ENCODE measurements at regions not wholly inside any gene's neighbourhood (a gene's known extent, or its start where the extent isn't known, plus 50 kb on each side); places are given as distances from the start of the nearest gene placed in this dataset.
"Not testable (repeated sequence)": the region's sequence is repeated elsewhere in the genome, so short reads cannot be mapped to it uniquely, and the experiment has no call there.

- no peak for DNase-seq (ENCODE audit: low read depth in 2 of 2)
These were observed 187.3 kb downstream of the KTN1 start for GRCh38 chr14:55767286-55767685.

GRCh38 chr14:55769877-55770276 is 189.9 kb downstream of the KTN1 start:
- no peak for DNase-seq (ENCODE audit: low read depth in 2 of 2)

GRCh38 chr14:55771242-55771981 is 191.4 kb downstream of the KTN1 start:
- no peak for DNase-seq (ENCODE audit: low read depth in 2 of 2)

GRCh38 chr14:55772486-55772885 is 192.5 kb downstream of the KTN1 start:
- no peak for DNase-seq (ENCODE audit: low read depth in 2 of 2)

- no peak for DNase-seq (ENCODE audit: low read depth in 2 of 2)
These were observed 193.3 kb downstream of the KTN1 start for GRCh38 chr14:55773312-55773711.

- DNase-seq (ENCODE audit: low read depth in 2 of 2): no peak
These were observed 194.1 kb downstream of the KTN1 start for GRCh38 chr14:55773984-55774545.

GRCh38 chr14:55777877-55778276 is 197.9 kb downstream of the KTN1 start:
- DNase-seq (ENCODE audit: low read depth in 2 of 2): no peak

- DNase-seq (ENCODE audit: low read depth in 2 of 2): peak; percentile 7 to 8
These were observed 200.3 kb downstream of the KTN1 start for GRCh38 chr14:55780156-55780946.

- DNase-seq (ENCODE audit: low read depth in 2 of 2): no peak
These were observed 201.0 kb downstream of the KTN1 start for GRCh38 chr14:55781046-55781445.

- DNase-seq (ENCODE audit: low read depth in 2 of 2): no peak
These were observed 202.2 kb downstream of the KTN1 start for GRCh38 chr14:55782166-55782565.

GRCh38 chr14:55789406-55789805 is 209.4 kb downstream of the KTN1 start:
- no peak for DNase-seq (ENCODE audit: low read depth in 2 of 2)

- no peak for DNase-seq (ENCODE audit: low read depth in 2 of 2)
These were observed 214.9 kb downstream of the KTN1 start for GRCh38 chr14:55794655-55795595.

GRCh38 chr14:55796513-55796912 is 216.5 kb downstream of the KTN1 start:
- not testable (repeated sequence) for DNase-seq (ENCODE audit: low read depth in 2 of 2)

GRCh38 chr14:55798406-55798805 is 218.4 kb downstream of the KTN1 start:
- DNase-seq (ENCODE audit: low read depth in 2 of 2): no peak

GRCh38 chr14:55799508-55800095 is 219.6 kb downstream of the KTN1 start:
- DNase-seq (ENCODE audit: low read depth in 2 of 2): no peak

GRCh38 chr14:55800156-55800785 is 220.3 kb downstream of the KTN1 start:
- DNase-seq (ENCODE audit: low read depth in 2 of 2): no peak

- no peak for DNase-seq (ENCODE audit: low read depth in 2 of 2)
These were observed 221.1 kb downstream of the KTN1 start for GRCh38 chr14:55801121-55801520.

GRCh38 chr14:55802986-55803872 is 223.2 kb downstream of the KTN1 start:
- no peak for DNase-seq (ENCODE audit: low read depth in 2 of 2)

- no peak for DNase-seq (ENCODE audit: low read depth in 2 of 2)
These were observed 224.0 kb downstream of the KTN1 start for GRCh38 chr14:55803873-55804553.

Measured in fibroblast of skin of left quadriceps (primary cell).